GM23338 (cell line): ENCODE measurements at regions not wholly inside any gene's neighbourhood (a gene's known extent, or its start where the extent isn't known, plus 50 kb on each side); places are given as distances from the start of the nearest gene placed in this dataset.

Experiments
- ATAC-seq: fragments of 200-7000 bp; cut with Tn5 transposase; 3 replicates; pipeline ENCODE4 v1.9.1; 2020
- DNase-seq: peaks from one replicate; pipeline ENCODE4 v3.0.0-alpha.2; 2015; ENCODE audit warnings: low spot score
- H2AFZ ChIP-seq: fragments of 200-600 bp; sonication (generic); 2 replicates; pipeline ENCODE4 v1.8.0; 2016; ENCODE audit warnings: antibody characterized with exemption, mild to moderate bottlenecking, moderate library complexity
- H3F3A ChIP-seq: fragments of 200-600 bp; sonication (generic); replicated peaks from 2 replicates; pipeline ENCODE4 v1.8.0; 2017; ENCODE audit warnings: antibody characterized with exemption, mixed run types, low read depth
- H3K27ac ChIP-seq: fragments of 200-600 bp; sonication (generic); 2 replicates; pipeline ENCODE4 v1.6.1; 2016; ENCODE audit warnings: low read depth
- H3K27me3 ChIP-seq: fragments of 200-600 bp; sonication (generic); 2 replicates; pipeline ENCODE4 v1.8.0; 2016; ENCODE audit warnings: mild to moderate bottlenecking, mixed run types, moderate library complexity; ENCODE audit not compliant: insufficient read depth
- H3K36me3 ChIP-seq: fragments of 200-600 bp; sonication (generic); 2 replicates; pipeline ENCODE4 v1.8.0; 2016; ENCODE audit warnings: mild to moderate bottlenecking; ENCODE audit not compliant: insufficient read depth
- H3K4me1 ChIP-seq: fragments of 200-600 bp; sonication (generic); 2 replicates; pipeline ENCODE4 v1.8.0; 2016; ENCODE audit warnings: mild to moderate bottlenecking, moderate library complexity; ENCODE audit not compliant: insufficient read depth
- H3K4me2 ChIP-seq: fragments of 200-600 bp; sonication (generic); 2 replicates; pipeline ENCODE4 v1.7.1; 2017; ENCODE audit warnings: mixed run types
- H3K4me3 ChIP-seq: fragments of 200-600 bp; sonication (generic); 2 replicates; pipeline ENCODE4 v1.6.1; 2016; ENCODE audit warnings: mixed run types
- H3K79me2 ChIP-seq: fragments of 200-600 bp; sonication (generic); replicated peaks from 2 replicates; pipeline ENCODE4 v1.8.0; 2017; ENCODE audit warnings: mild to moderate bottlenecking; ENCODE audit not compliant: insufficient read depth
- H3K9me2 ChIP-seq: fragments of 200-600 bp; sonication (generic); 2 replicates; pipeline ENCODE4 v1.8.0; 2017; ENCODE audit not compliant: insufficient read depth
- H4K20me1 ChIP-seq: fragments of 200-600 bp; sonication (generic); replicated peaks from 2 replicates; pipeline ENCODE4 v1.8.0; 2017; ENCODE audit warnings: mild to moderate bottlenecking; ENCODE audit not compliant: insufficient read depth
- H3K27ac Mint-ChIP-seq: 2 replicates; pipeline ENCODE4 v1.8.0; 2020; ENCODE audit warnings: inconsistent platforms, mild to moderate bottlenecking, moderate library complexity, mixed read lengths
- H3K27me3 Mint-ChIP-seq: 3 replicates; pipeline ENCODE4 v1.8.0; 2022; ENCODE audit warnings: low read depth, mild to moderate bottlenecking, moderate library complexity, mixed read lengths, inconsistent platforms; ENCODE audit not compliant: insufficient read depth, poor library complexity
- H3K36me3 Mint-ChIP-seq: 3 replicates; pipeline ENCODE4 v1.8.0; 2021; ENCODE audit warnings: low read depth, mild to moderate bottlenecking, inconsistent platforms, moderate library complexity, mixed read lengths
- H3K4me1 Mint-ChIP-seq: 3 replicates; pipeline ENCODE4 v1.8.0; 2020; ENCODE audit warnings: mild to moderate bottlenecking, inconsistent platforms, mixed read lengths
- H3K4me3 Mint-ChIP-seq: 3 replicates; pipeline ENCODE4 v1.8.0; 2021; ENCODE audit warnings: moderate library complexity, mild to moderate bottlenecking, inconsistent platforms, mixed read lengths
- H3K9me3 Mint-ChIP-seq: 3 replicates; pipeline ENCODE4 v1.8.0; 2020; ENCODE audit warnings: moderate library complexity, mild to moderate bottlenecking, inconsistent platforms, mixed read lengths
- CREB1 ChIP-seq: fragments of 250-450 bp; sonication (Bioruptor Pico); IDR thresholded peaks from 2 replicates; pipeline ENCODE4 v1.5.0; 2020; ENCODE audit warnings: low read depth, mild to moderate bottlenecking, moderate library complexity
- EZH2 ChIP-seq: fragments of 200-600 bp; sonication (generic); IDR thresholded peaks from one replicate; pipeline ENCODE4 v1.8.0; 2017; ENCODE audit warnings: antibody characterized with exemption, mild to moderate bottlenecking, low read depth; ENCODE audit not compliant: unreplicated experiment
- EZH2phosphoT487 ChIP-seq: fragments of 200-600 bp; sonication (generic); IDR thresholded peaks from one replicate; pipeline ENCODE4 v1.8.1; 2018; ENCODE audit warnings: antibody characterized with exemption; ENCODE audit not compliant: unreplicated experiment
- JUNB ChIP-seq: IDR thresholded peaks from one replicate; pipeline ENCODE4 v1.6.1; 2016; ENCODE audit warnings: antibody characterized with exemption; ENCODE audit not compliant: unreplicated experiment
- NANOG ChIP-seq: IDR thresholded peaks from 2 replicates; pipeline ENCODE4 v1.6.1; 2016; ENCODE audit warnings: antibody characterized with exemption, borderline replicate concordance
- POLR2AphosphoS5 ChIP-seq: IDR thresholded peaks from 2 replicates; pipeline ENCODE4 v1.6.1; 2016; ENCODE audit warnings: antibody characterized with exemption, low read depth
- STAT1 ChIP-seq: IDR thresholded peaks from one replicate; pipeline ENCODE4 v1.6.1; 2016; ENCODE audit warnings: antibody characterized with exemption; ENCODE audit not compliant: unreplicated experiment
- ZNF114 ChIP-seq: fragments of 250-450 bp; sonication (Bioruptor Pico); IDR thresholded peaks from 2 replicates; pipeline ENCODE4 v1.5.0; 2020; ENCODE audit warnings: mild to moderate bottlenecking, moderate library complexity
- ZNF331 ChIP-seq: fragments of 250-450 bp; sonication (Bioruptor Pico); IDR thresholded peaks from 2 replicates; pipeline ENCODE4 v1.5.0; 2020; ENCODE audit warnings: low read depth, mild to moderate bottlenecking, moderate library complexity
- TF ChIP-seq, protein P1 (sequence below): fragments of 250-450 bp; sonication (Bioruptor Pico); IDR thresholded peaks from 2 replicates; pipeline ENCODE4 v1.5.0; 2020; ENCODE audit warnings: mild to moderate bottlenecking, moderate library complexity
- TF ChIP-seq, protein P2 (sequence below), 2 experiments: fragments of 200-600 bp in 1 of 2; sonication (generic) in 1 of 2; conservative IDR thresholded peaks; 2 replicates each; pipeline versions ENCODE4 v1.5.1 to v1.6.1; 2016 to 2017; ENCODE audit warnings: antibody characterized with exemption in 2 of 2, low read depth in 2 of 2, mild to moderate bottlenecking in 2 of 2, moderate library complexity in 1 of 2
- TF ChIP-seq, protein P3 (sequence below): IDR thresholded peaks from one replicate; pipeline ENCODE4 v1.6.1; 2018; ENCODE audit warnings: antibody characterized with exemption; ENCODE audit not compliant: unreplicated experiment
- TF ChIP-seq, protein P4 (sequence below): IDR thresholded peaks from 2 replicates; pipeline ENCODE4 v1.6.1; 2016; ENCODE audit warnings: antibody characterized with exemption

DNA sequence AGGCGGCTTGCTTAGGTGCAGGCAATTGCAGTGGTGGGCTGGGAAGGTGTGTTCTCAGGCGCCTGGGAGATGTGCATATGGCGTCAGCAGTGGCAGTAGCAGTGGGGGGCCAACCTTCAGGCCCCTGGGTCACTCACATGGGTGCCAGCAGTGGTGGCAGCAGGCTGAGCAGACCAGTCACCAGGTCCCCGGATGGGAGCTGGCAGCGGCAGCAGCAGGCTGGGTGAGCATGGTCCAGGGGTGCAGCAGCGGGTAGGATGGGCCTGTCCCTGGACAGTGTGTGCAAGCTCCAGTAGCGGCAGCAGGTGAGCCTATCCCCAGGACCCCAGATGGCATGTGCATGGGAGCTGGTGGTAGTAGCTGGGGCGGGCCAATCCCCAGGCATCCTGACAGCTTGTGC, 108.5 kb upstream of the TMEM260 start:
- no peak for TF ChIP-seq EZH2phosphoT487
- no peak for TF ChIP-seq CREB1 (CRISPR knock-in tag)
- TF ChIP-seq, protein P1, sequence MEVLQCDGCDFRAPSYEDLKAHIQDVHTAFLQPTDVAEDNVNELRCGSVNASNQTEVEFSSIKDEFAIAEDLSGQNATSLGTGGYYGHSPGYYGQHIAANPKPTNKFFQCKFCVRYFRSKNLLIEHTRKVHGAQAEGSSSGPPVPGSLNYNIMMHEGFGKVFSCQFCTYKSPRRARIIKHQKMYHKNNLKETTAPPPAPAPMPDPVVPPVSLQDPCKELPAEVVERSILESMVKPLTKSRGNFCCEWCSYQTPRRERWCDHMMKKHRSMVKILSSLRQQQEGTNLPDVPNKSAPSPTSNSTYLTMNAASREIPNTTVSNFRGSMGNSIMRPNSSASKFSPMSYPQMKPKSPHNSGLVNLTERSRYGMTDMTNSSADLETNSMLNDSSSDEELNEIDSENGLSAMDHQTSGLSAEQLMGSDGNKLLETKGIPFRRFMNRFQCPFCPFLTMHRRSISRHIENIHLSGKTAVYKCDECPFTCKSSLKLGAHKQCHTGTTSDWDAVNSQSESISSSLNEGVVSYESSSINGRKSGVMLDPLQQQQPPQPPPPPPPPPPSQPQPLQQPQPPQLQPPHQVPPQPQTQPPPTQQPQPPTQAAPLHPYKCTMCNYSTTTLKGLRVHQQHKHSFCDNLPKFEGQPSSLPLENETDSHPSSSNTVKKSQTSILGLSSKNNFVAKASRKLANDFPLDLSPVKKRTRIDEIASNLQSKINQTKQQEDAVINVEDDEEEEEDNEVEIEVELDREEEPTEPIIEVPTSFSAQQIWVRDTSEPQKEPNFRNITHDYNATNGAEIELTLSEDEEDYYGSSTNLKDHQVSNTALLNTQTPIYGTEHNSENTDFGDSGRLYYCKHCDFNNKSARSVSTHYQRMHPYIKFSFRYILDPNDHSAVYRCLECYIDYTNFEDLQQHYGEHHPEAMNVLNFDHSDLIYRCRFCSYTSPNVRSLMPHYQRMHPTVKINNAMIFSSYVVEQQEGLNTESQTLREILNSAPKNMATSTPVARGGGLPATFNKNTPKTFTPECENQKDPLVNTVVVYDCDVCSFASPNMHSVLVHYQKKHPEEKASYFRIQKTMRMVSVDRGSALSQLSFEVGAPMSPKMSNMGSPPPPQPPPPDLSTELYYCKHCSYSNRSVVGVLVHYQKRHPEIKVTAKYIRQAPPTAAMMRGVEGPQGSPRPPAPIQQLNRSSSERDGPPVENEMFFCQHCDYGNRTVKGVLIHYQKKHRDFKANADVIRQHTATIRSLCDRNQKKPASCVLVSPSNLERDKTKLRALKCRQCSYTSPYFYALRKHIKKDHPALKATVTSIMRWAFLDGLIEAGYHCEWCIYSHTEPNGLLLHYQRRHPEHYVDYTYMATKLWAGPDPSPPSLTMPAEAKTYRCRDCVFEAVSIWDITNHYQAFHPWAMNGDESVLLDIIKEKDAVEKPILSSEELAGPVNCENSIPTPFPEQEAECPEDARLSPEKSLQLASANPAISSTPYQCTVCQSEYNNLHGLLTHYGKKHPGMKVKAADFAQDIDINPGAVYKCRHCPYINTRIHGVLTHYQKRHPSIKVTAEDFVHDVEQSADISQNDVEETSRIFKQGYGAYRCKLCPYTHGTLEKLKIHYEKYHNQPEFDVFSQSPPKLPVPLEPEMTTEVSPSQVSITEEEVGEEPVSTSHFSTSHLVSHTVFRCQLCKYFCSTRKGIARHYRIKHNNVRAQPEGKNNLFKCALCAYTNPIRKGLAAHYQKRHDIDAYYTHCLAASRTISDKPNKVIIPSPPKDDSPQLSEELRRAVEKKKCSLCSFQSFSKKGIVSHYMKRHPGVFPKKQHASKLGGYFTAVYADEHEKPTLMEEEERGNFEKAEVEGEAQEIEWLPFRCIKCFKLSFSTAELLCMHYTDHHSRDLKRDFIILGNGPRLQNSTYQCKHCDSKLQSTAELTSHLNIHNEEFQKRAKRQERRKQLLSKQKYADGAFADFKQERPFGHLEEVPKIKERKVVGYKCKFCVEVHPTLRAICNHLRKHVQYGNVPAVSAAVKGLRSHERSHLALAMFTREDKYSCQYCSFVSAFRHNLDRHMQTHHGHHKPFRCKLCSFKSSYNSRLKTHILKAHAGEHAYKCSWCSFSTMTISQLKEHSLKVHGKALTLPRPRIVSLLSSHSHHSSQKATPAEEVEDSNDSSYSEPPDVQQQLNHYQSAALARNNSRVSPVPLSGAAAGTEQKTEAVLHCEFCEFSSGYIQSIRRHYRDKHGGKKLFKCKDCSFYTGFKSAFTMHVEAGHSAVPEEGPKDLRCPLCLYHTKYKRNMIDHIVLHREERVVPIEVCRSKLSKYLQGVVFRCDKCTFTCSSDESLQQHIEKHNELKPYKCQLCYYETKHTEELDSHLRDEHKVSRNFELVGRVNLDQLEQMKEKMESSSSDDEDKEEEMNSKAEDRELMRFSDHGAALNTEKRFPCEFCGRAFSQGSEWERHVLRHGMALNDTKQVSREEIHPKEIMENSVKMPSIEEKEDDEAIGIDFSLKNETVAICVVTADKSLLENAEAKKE (CRISPR knock-in tag): no peak
- no peak for TF ChIP-seq ZNF331
- TF ChIP-seq JUNB: no peak
- no peak for TF ChIP-seq ZNF114
- TF ChIP-seq NANOG: no peak
- no peak for TF ChIP-seq STAT1
- TF ChIP-seq EZH2: no peak
- no peak for TF ChIP-seq POLR2AphosphoS5
- TF ChIP-seq, protein P2, sequence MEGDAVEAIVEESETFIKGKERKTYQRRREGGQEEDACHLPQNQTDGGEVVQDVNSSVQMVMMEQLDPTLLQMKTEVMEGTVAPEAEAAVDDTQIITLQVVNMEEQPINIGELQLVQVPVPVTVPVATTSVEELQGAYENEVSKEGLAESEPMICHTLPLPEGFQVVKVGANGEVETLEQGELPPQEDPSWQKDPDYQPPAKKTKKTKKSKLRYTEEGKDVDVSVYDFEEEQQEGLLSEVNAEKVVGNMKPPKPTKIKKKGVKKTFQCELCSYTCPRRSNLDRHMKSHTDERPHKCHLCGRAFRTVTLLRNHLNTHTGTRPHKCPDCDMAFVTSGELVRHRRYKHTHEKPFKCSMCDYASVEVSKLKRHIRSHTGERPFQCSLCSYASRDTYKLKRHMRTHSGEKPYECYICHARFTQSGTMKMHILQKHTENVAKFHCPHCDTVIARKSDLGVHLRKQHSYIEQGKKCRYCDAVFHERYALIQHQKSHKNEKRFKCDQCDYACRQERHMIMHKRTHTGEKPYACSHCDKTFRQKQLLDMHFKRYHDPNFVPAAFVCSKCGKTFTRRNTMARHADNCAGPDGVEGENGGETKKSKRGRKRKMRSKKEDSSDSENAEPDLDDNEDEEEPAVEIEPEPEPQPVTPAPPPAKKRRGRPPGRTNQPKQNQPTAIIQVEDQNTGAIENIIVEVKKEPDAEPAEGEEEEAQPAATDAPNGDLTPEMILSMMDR (conservative IDR thresholded peaks at IDR 0.05; ENCODE audit: low read depth in 2 of 2): no peak
- TF ChIP-seq, protein P3, sequence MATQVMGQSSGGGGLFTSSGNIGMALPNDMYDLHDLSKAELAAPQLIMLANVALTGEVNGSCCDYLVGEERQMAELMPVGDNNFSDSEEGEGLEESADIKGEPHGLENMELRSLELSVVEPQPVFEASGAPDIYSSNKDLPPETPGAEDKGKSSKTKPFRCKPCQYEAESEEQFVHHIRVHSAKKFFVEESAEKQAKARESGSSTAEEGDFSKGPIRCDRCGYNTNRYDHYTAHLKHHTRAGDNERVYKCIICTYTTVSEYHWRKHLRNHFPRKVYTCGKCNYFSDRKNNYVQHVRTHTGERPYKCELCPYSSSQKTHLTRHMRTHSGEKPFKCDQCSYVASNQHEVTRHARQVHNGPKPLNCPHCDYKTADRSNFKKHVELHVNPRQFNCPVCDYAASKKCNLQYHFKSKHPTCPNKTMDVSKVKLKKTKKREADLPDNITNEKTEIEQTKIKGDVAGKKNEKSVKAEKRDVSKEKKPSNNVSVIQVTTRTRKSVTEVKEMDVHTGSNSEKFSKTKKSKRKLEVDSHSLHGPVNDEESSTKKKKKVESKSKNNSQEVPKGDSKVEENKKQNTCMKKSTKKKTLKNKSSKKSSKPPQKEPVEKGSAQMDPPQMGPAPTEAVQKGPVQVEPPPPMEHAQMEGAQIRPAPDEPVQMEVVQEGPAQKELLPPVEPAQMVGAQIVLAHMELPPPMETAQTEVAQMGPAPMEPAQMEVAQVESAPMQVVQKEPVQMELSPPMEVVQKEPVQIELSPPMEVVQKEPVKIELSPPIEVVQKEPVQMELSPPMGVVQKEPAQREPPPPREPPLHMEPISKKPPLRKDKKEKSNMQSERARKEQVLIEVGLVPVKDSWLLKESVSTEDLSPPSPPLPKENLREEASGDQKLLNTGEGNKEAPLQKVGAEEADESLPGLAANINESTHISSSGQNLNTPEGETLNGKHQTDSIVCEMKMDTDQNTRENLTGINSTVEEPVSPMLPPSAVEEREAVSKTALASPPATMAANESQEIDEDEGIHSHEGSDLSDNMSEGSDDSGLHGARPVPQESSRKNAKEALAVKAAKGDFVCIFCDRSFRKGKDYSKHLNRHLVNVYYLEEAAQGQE: no peak
- TF ChIP-seq, protein P4, sequence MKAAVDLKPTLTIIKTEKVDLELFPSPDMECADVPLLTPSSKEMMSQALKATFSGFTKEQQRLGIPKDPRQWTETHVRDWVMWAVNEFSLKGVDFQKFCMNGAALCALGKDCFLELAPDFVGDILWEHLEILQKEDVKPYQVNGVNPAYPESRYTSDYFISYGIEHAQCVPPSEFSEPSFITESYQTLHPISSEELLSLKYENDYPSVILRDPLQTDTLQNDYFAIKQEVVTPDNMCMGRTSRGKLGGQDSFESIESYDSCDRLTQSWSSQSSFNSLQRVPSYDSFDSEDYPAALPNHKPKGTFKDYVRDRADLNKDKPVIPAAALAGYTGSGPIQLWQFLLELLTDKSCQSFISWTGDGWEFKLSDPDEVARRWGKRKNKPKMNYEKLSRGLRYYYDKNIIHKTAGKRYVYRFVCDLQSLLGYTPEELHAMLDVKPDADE: no peak
- H3K27me3 ChIP-seq: no peaks in the 10 kb centered on the region
- no peaks in the 10 kb centered on the region for H3K4me1 ChIP-seq
- H3K4me2 ChIP-seq: no peak overlapping the region
- no peaks in the 10 kb centered on the region for H3K36me3 ChIP-seq
- no peaks in the 10 kb centered on the region for H4K20me1 ChIP-seq
- DNase-seq (no peak), ATAC-seq (no peak)
- Mint-ChIP-seq H3K4me1 (no peaks in the 10 kb centered on the region), H3K27ac (no peak overlapping the region), H3K27me3 (peaks cover 1% of the 10 kb centered on the region), H3K36me3 (no peaks in the 10 kb centered on the region), H3K4me3 (no peak overlapping the region), H3K9me3 (no peaks in the 10 kb centered on the region; the same call in 2 of the 3 replicates)
- H3K4me3 ChIP-seq: no peak overlapping the region
- no peaks in the 10 kb centered on the region for H3K9me2 ChIP-seq
- no peaks in the 10 kb centered on the region for H3F3A ChIP-seq
- no peak overlapping the region for H2AFZ ChIP-seq
- H3K27ac ChIP-seq: no peak overlapping the region
- no peaks in the 10 kb centered on the region for H3K79me2 ChIP-seq
